ENCODE measurements at regions not wholly inside any gene's neighbourhood (a gene's known extent, or its start where the extent isn't known, plus 50 kb on each side); places are given as distances from the start of the nearest gene placed in this dataset.
"Not testable (repeated sequence)": the region's sequence is repeated elsewhere in the genome, so short reads cannot be mapped to it uniquely, and the experiment has no call there.

DNA sequence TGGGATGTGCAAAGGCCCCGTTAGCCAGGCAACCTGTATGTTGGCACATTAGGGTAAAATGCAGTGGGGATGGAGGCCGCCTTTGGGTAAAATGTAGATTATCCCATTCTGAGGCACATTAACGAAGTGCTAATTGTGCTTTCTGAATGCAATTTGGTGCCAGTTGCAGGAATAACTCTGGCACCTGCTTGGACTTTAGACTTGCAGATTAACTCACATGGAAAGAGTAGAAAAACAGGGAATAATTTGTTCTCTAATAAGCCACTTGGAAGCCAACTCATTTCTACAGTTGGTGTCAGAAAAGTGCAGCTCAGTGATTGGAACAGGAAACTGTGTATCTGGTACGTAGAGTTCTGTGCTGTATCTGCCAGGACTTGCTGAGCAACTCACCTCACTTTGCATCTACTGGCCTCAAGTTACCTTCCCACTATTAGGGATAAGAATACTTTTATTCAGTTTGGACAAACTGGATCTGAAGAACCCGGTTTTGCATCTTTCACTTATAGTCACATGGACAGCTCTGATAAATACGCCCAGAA lies 377.4 kb upstream of the PODXL start:
- H3K4me3 ChIP-seq (replicated peaks in 1 of 2; ENCODE audit: low read depth in 2 of 2, low read length in 2 of 2), result no peak overlapping the region
- no peak for TF ChIP-seq CTCF (IDR thresholded peaks at IDR 0.05; ENCODE audit: low read depth, low read length)
- DNase-seq (ENCODE audit: low read depth in 2 of 2), result no peak

DNA sequence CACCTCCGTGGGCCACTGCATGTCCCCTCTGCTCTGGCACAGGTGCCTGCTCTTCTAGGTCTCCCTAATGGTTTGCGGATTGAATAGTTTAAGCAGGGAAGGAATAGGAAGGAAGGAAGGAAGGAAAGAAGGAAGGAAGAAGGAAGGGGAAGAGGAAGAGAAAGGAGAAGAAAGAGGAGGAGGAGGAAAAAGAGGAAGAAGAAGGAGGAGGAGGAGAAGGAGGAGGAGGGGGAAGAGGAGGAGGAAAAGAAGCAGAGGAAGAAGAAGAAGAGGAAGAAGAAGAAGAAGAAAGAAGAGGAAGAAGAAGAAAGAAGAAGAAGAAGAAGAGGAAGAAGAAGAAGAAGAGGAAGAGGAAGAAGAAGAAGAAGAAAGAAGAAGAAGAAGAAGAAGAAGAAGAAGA lies 376.8 kb upstream of the PODXL start:
- not testable (repeated sequence) for DNase-seq (ENCODE audit: low read depth in 2 of 2); H3K4me3 ChIP-seq (replicated peaks in 1 of 2; ENCODE audit: low read depth in 2 of 2, low read length in 2 of 2)

- TF ChIP-seq CTCF (IDR thresholded peaks at IDR 0.05; ENCODE audit: low read depth, low read length), result no peak
- DNase-seq (ENCODE audit: low read depth in 2 of 2), result no peak
- H3K4me3 ChIP-seq (replicated peaks in 1 of 2; ENCODE audit: low read depth in 2 of 2, low read length in 2 of 2), result no peak overlapping the region
Measured at GRCh38 chr7:131932271-131932670, 375.8 kb upstream of the PODXL start.

DNA sequence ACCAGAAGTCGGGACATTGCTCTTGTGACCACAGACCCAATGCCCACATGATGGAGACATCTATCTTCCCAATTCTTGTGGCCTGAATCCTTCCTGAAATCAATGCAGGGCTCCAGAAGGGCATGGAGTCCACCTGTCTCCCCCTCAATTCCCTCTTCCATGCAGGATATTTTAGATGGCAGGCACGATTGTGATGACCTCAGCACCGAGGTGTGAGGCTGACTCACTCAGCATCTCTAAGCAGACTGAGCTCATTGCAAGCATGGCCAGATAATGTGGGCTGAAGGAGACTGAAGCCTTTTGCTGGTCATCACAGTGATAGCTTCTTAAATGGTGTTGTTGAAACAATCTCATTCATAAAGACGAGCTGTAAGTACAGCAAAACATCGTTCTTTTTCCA lies 374.9 kb upstream of the PODXL start:
- DNase-seq (ENCODE audit: low read depth in 2 of 2), result no peak
- H3K4me3 ChIP-seq (replicated peaks in 1 of 2; ENCODE audit: low read depth in 2 of 2, low read length in 2 of 2), result no peak overlapping the region
- no peak for TF ChIP-seq CTCF (IDR thresholded peaks at IDR 0.05; ENCODE audit: low read depth, low read length)

DNA sequence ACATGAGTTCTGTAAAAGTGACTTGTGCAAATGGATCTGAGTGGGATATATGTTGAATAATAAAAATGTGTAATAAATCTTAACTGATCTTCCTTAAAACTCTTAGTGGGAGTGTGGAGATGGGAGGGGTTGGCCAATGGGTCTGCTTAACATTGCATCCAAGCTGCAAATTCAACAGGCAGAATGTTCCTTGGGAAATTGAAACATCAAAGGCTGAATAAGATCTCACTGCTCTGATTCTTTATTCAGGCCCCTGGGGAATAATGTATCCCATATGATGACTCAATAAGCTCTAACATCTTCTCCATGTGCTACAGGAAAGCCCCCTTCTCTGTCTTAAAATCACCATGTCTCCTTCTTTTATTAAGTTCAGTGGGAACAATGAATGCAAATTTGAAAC lies 373.2 kb upstream of the PODXL start:
- no peak for TF ChIP-seq CTCF (IDR thresholded peaks at IDR 0.05; ENCODE audit: low read depth, low read length)
- no peak for DNase-seq (ENCODE audit: low read depth in 2 of 2)
- no peak overlapping the region for H3K4me3 ChIP-seq (replicated peaks in 1 of 2; ENCODE audit: low read depth in 2 of 2, low read length in 2 of 2)

GRCh38 chr7:131927770-131928423 lies 371.5 kb upstream of the PODXL start:
- H3K4me3 ChIP-seq (replicated peaks in 1 of 2; ENCODE audit: low read depth in 2 of 2, low read length in 2 of 2), result no peak overlapping the region
- no peak for DNase-seq (ENCODE audit: low read depth in 2 of 2)
- no peak for TF ChIP-seq CTCF (IDR thresholded peaks at IDR 0.05; ENCODE audit: low read depth, low read length)

DNA sequence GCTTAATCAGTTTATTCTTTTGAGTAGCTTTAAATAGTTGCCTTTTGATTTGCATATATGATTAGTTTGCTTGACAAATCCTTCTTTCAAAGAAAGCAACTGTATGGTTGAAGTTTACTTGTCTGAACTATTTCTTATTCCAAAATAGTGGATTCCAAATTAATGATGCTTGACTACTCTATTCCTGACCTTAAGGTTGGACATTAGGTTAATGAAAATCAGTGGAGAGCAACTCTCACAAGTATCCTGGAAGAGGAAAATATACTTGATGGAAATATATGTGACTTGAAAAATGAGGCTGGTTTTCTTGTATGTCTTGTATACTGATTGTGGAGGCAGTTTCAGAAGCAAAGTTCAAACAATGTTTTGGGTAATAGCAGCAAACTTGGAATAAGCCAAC lies 369.2 kb upstream of the PODXL start:
- no peak for DNase-seq (ENCODE audit: low read depth in 2 of 2)
- no peak for TF ChIP-seq CTCF (IDR thresholded peaks at IDR 0.05; ENCODE audit: low read depth, low read length)
- no peak overlapping the region for H3K4me3 ChIP-seq (replicated peaks in 1 of 2; ENCODE audit: low read depth in 2 of 2, low read length in 2 of 2)

Measured in cardiac fibroblast (primary cell).